HG03097 (cell line): ENCODE measurements at regions not wholly inside any gene's neighbourhood (a gene's known extent, or its start where the extent isn't known, plus 50 kb on each side); places are given as distances from the start of the nearest gene placed in this dataset.
"Not testable (repeated sequence)": the region's sequence is repeated elsewhere in the genome, so short reads cannot be mapped to it uniquely, and the experiment has no call there.

Source experiments
- ATAC-seq: cut with Tn5 transposase; IDR thresholded peaks from one replicate; pipeline ENCODE4 v1.9.1; 2021; ENCODE audit not compliant: unreplicated experiment, low FRiP score

DNA sequence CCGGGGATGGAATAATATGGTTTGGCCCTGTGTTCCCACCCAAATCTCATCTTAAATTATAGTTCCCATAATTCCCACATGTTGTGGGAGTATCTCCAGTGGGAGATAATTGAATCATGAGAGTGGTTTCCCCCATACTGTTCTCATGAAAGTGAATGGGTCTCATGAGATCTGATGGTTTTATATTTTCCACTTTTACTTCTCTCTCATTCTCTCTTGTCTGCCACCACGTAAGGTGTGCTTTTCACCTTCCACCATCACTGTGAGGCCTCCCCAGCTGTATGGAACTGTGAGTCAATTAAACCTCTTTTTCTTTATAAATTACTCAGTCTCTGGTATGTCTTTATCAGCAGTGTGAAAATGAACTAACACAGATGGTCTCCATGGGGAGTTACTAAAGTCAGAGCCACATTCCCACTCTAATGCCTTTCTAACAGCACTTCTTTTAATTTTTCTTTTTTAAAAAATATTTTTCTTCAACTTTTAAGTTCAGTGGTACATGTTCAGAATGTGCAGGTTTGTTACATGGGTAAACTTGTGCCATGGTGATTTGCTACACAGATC lies 306.6 kb downstream of the DTHD1 start:
- no peak for ATAC-seq

DNA sequence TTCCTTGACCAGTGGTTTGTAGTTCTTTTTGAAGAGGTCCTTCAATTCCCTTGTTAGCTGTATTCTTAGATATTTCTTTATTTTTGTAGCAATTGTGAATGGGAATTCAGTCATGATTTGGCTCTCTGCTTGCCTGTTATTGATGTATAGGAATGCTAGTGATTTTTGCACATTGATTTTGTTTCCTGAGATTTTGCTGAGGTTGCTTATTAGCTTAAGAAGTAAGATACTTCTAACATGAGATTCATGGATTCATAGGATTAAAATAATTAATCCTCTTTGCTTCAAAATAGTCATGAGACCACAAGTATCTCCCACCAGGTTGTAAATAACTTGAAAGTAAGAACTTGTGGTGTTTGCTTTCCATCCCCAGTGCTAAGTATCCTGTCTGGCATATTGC lies 308.9 kb downstream of the DTHD1 start:
- no peak for ATAC-seq

DNA sequence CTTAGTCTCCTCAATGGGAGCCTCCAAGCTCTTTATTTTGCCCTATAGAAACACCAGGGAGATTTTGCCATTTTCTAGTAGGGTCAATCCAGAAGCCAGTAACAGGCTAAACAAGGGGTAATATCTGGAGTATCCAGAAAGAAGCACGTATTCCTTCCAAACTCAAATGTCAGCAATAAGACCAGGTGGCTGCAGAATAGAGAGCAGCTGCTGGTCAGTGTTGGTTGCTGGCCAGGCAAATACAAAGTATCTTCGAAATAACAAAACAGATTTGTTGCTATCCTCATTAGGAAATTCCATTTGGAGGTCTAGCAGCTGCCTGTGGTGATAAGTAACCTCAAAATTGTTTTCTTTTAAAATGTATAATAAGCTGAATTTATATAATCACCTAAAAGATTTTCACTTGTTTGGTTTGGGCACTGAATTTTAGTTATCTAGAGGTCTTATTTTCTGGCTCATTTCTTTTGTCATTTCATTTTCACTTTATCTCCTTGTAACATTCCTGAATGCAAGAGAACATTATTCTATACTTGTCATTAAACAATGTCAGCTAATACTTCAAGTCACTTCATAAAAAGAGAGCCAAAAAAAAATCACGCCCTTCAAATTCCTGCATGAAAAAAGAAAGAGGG lies 320.6 kb downstream of the DTHD1 start:
- ATAC-seq, result no peak

DNA sequence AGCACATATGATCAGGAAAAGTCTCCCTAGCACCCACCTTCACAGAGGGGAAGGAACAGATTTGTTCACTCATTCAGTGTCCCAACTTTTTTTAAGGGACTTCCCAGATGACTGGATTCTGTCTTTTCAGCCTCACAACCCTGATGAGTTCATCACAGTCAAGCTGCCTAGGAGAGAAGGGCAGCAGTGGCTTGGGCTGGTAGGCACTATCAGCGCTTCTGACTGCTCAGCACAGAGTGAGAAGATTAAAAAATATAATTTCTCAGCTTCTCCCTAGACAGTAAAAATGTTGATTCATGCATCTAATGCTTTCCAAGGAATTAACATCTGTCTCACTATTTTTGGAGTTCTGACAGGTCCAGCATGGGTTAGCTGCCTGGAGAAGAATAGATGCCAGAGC lies 328.2 kb downstream of the DTHD1 start:
- ATAC-seq, result no peak

DNA sequence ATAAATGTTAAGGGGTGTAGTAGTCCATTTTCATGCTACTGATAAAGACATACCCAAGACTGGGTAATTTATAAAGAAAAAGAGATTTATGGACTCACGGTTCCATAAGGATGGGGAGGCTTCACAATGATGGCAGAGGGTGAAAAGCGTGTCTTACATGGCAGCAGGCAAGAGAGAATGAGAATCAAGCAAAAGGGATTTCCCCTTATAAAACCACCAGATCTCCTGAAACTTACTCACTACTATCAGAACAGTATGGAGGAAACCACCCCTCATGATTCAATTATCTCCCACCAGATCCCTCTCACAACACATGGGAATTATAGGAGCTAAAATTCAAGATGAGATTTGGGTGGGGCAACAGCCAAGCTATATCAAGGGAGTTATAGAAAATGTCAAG lies 329.2 kb downstream of the DTHD1 start:
- no peak for ATAC-seq

DNA sequence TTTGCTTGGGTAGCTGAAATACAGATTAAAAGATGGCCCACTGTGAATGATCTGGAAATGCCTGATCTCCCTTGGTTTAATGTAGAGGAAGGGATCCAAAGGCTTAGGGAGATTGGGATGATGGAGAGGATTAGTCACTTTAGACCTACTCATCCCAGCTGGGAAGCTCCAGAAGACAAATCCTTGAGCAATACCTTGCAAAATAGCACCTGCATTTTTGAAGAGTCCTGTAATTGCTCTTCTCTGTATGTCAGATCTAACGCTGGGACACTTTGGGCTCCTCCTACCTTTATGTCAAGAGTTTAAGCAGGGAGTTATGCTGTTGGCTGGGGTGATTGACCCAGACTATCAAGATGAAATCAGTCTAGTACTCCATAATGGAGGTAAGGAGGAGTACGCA lies 331.7 kb downstream of the DTHD1 start:
- not testable (repeated sequence) for ATAC-seq

DNA sequence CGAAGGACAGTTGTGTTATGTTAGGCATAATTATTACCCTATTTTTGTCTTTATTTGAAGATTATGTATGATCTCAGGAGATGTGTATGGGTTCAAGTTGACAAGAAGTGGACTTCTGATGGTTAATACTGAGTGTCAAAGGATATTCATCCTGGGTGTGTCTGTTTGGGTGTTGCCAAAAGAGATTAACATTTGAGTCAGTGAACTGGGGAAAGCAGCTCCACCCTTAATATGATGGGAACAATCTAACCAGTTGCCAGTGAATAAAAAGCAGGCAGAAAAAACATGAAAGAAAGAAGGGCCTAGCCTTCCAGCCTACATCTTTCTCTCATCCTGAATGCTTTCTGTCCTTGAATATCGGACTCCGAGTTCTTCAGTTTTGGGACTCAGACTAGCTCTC lies 332.6 kb downstream of the DTHD1 start:
- ATAC-seq, result no peak

DNA sequence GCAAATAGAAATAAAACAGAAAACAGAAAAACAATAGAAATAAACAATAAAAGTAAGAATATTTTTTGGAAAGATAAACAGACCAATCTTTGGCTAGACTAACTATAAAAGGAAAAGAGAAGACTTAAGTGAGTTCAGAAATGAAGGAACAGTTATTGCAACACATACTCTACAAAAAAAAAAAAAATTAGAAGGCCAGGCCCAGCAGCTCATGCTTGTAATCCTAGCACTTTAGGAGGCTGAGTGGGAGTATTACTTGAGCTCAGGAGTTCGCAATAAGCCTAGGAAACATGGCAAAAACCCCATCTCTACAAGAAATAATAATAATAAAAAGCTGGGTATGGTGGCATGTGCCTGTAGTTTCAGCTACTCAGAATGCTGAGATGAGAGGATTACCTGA lies 336.7 kb downstream of the DTHD1 start:
- ATAC-seq, result no peak

DNA sequence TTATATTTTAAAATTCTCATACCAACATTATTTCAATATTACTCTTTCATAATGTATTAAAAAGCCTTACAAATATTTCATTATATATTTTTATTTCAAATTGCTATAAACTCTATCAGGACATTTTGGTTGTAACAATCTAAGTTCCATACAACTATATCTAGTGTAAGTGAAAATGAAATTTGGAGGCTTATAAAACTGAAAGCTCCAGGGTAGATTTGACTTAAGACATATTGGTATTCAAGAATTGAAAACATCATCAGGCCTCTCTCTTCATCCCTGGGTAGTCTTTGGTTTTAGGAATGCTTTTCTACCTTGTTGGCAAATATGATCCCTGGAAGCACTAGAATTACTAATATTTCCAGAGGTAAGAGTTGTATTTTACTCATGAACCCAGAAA lies 342.6 kb downstream of the DTHD1 start:
- no peak for ATAC-seq

DNA sequence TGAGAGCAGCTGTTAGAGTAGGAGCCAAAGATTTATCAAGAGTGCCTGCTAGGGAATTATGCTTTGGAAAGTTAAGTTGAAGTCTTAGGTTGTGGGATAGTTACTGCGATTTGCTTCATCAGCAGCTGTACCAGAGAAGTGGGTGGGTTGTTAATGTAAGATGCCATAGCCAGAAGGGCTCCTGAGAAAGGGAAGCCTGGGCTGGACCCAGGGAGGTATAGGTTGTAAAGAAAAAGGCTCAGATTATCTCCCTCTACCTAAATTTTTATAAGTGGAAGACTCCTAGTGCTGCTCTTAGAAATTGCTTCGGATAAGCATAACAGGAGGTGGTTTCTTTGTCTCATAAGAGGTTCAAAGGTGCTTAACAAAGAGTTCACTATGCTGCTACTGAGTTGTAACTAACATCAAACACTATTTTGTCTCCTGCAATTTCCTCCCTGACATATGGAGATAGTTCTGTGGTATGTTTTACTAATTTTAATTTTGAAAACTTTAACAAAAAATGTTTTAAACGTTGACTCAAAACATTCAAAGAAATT lies 356.9 kb downstream of the DTHD1 start:
- ATAC-seq, result no peak

DNA sequence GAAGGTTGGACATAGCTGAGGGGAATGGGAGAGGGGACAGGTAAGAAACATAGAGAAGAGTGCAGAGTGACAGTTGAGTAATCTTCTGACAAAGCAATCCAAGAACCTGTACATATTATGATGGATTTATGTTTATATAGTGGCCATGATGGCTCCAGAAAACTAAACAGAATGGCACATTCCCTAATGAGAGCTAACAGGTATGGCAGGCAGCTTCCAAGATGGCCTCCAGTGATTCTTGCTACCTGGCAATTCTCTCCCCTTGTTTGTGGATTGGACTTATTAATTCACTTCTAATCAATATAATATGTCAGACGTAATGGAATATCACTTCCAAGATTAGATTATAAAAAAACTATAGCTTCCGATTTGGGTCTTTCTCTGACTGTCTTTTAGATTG lies 359.5 kb downstream of the DTHD1 start:
- no peak for ATAC-seq

DNA sequence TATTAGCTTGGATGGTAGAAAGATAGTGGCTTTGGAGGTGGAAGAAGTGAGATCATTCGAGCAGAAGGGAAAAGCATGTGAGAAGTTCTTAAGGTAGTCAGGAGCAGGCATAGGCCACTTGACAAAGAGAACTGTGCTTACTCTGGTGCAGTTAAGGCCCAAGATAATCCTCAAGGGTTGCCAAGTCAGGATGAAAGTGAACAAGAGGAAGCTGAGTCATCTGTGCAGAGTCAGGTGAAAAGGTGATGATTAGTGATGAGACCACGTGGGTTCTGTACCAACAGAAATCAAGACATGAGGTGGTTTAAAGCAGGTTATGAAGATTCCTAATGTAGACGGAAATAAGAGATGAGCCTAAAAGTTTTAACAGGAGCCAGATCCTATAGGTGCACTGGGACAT lies 369.8 kb downstream of the DTHD1 start:
- ATAC-seq, result peak; percentile 99

DNA sequence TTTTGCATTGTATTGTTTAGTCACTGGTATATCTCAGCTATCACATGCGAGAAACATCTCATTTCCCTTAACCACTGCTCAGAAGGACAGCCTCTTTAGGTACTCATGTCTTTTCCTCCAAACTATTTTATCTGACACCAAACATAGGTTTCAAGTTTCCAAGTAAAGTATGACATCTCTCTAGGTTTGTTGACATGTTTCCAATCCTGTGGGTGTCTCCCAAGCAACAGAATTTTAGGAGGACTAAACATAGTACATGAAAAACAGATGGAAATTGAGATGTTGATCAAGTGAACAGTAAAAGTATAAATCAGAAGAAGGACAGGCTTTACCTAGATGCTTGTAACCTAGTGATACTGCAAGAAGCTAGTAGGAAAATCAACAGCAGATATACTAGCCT lies 371.4 kb downstream of the DTHD1 start:
- no peak for ATAC-seq

DNA sequence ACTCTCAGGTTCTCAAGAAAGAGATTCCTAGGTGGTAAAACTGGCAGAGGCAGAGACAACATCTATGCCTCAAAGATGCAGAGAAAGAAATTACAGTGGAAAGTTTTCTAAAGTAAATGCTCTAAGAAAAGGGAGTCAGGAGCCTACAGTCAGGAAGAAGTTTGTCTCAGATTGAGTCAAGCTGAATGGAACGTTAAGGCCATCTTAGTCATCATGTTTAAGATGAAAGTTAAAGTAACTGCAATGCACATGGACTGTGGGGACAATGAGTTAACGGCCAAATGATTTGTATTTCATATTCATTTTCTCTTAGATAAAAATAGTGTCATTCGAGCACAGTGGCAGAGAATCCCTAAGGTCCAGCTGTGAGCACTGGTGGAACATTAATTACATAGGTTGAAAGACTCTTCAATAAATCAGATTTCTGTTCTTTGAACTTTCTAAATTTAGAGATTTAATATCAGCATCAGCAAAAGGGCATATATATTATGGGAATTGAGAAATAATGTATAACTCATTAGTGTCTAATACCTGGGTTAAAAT lies 384.6 kb downstream of the DTHD1 start:
- no peak for ATAC-seq

DNA sequence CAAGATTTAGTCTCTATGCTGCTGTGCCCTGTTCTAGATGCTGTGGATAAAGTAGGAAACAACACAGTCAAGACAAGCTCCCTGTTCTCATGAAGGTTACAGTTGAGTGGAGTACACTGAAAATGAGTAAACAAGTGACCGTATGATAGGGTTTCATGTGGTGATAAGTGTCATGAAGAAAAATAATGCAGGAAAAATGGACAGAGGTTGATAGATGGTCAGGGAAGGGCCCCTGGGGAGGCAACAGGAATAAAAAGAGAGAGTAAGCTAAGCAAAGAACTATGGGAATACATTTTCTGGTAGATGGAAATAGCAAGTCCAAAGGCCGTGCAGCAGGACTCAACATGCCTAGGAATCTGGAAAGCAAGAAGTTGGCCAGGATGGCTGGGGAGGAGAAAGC lies 394.0 kb downstream of the DTHD1 start:
- no peak for ATAC-seq

DNA sequence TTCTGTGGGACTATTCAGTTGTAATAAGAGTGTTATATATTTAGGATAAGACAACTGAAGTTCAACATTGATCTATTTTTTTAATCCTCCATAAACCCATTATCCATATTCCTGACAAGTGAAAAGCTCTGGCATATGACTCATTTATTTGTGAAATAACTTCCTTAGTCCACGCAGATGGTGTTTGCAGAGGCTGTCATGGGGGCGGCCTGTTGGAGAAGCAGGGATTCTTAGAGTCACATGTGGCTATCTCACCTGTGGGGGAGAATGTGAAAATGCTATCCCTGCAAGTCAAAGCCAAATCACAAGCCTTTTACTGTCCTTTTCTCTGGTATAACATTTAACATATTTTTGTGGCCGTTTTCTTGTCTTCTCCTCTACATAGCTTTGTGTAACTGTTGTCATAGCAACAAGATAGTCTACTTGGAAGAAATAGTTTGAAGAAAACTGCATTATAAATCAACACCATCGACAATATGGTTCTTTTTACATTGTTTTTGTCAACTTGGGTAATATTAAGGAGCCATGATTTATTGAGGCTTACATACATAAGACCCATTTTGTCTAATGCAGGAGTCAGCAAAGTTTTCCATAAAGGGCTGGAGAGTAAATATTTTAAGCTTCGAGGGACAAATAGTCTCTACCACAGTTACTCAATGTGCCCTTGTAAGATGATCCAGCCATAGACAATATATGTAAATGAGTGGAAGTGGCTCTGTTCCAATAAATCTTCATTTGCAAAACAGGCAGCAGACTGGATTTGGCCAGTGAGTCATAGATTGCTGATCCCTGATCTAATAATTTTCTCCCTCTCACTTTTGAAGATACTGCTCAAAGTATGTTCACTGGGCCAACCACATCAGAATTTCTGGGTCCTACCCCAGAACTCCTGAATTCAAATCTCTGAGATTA lies 395.0 kb downstream of the DTHD1 start:
- no peak for ATAC-seq

DNA sequence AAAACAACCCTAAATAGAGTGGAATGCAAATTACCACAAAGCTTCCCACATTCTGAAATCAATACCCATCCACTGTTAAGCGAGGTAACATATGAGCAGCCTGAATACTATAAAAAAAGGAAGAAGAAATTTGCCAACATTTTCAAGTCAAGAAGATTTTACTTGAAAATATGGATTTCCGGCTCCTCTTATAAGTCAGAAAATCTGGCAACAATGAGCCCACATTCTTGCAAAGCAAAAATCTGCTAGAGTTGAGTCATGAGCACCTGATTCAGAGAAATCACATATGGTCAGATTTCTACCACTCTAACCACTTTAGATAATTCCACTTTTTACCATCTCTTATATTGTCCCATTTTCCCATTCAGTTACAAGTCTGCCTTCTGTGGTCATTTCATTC lies 395.7 kb downstream of the DTHD1 start:
- no peak for ATAC-seq

DNA sequence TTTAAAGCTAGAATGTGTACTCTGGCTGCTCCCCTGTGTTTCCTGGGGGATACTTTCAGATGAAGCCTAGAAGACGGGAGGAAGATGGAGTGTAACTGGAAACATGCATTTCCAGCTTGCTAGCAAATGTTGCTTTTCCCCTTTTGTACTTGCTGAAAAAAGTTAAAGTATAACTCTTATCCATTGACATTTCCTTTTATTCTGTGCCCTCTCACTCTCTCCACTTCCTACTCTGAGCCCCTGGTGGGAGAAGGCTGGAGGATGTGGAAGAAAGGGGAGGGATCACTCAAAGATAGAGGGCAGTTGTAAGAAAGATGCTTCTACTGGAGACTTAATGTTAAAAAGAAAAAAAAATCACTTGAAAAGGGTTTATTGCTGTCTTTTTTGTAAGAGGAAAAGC lies 396.5 kb downstream of the DTHD1 start:
- no peak for ATAC-seq

DNA sequence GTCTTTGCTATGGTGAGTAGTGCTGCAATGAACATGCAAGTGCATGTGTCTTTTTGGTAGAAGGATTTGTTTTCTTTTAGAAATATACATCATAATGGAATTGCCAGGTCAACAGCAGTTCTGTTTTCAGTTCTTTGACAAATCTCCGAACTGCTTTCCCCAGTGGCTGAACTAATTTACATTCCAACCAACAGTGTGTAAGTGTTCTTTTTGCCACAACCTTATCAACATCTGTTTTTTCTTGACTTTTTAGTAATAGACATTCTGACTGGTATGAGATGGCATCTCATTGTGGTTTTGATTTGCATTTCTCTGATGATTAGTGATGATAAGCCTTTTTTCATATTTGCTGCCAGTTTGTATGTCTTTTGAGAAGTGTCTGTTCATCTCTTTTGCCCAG lies 406.3 kb downstream of the DTHD1 start:
- ATAC-seq, result no peak

DNA sequence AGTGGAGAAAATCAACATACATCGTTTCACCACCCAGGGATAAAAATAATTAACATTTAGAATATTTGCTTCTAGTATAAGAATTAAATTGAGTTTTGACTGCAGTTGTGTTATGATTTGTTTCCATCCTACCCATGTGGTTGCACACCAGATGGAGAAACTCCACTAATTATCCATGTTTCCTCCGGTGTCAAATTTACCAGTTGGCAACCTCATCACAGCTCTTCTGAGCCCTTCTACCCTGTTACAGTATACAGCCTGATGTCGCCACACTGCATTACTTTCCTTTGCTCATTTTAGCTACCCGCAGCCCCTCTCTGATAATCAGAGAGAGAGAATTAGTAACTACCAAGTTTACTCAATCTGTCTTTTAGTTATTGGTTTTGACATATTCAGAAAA lies 411.2 kb downstream of the DTHD1 start:
- no peak for ATAC-seq

DNA sequence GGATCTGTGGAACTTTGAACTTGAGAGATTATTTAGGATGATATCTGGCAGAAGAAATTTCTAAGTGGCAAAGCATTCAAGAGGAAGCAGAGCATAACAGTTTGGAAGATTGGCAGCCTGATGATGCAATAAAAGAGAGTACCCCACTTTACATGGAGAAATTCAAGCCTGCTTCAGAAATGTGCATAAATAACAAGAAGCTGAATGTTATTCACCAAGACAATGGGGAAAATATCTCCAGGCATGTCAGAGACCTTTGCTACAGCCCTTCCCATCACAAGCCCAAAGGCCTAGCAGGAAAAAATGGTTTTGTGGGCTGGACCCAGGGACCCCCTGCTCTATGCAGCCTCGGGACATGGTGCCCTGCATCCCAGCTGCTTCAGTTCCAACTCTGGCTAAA lies 420.8 kb downstream of the DTHD1 start:
- no peak for ATAC-seq
